ENCODE measurements at regions not wholly inside any gene's neighbourhood (a gene's known extent, or its start where the extent isn't known, plus 50 kb on each side); places are given as distances from the start of the nearest gene placed in this dataset.

GRCh38 chr3:28089527-28089897, 151.9 kb upstream of the CMC1 start:
- H3K36me3 ChIP-seq = no peaks in the 10 kb centered on the region
- no peaks in the 10 kb centered on the region for H3K27me3 ChIP-seq
- peaks cover 0 to 28% (median 10%) of the 10 kb centered on the region in 12 donors for H3K9me3 ChIP-seq
- H3K4me1 ChIP-seq = no peaks in the 10 kb centered on the region
- intact Hi-C loops (cut with DNase I) = no loop called here
- 80 to 93% (median 88%) methylated on average over 2 of the region's 2 CpGs for WGBS, 4 donors
- no peak for DNase-seq
- ATAC-seq = no peak
- H3K27ac ChIP-seq = no peak overlapping the region
- H3K4me3 ChIP-seq = no peak overlapping the region
- no peak for TF ChIP-seq POLR2A (IDR thresholded peaks at IDR 0.05)

GRCh38 chr3:28099296-28099695, 142.1 kb upstream of the CMC1 start:
- Histone ChIP-seq H3K9me3 (peaks cover 0 to 30% (median 16%) of the 10 kb centered on the region in 12 donors), H3K36me3 (no peaks in the 10 kb centered on the region), H3K4me3 (no peak overlapping the region), H3K27me3 (no peaks in the 10 kb centered on the region), H3K27ac (no peak overlapping the region), H3K4me1 (no peaks in the 10 kb centered on the region)
- TF ChIP-seq POLR2A (IDR thresholded peaks at IDR 0.05) (no peak), CTCF (IDR thresholded peaks at IDR 0.05) (no peak)
- DNase-seq = no peak
- WGBS, 4 donors = 90 to 91% (median 91%) methylated on average over 2 of the region's 2 CpGs
- ATAC-seq = no peak
- intact Hi-C loops (cut with DNase I) = no loop called here

GRCh38 chr3:28101705-28102104, 139.7 kb upstream of the CMC1 start:
- WGBS, 4 donors = 27 to 66% (median 50%) methylated on average over 1 of the region's 1 CpG
- intact Hi-C loops (cut with DNase I) = no loop called here
- Histone ChIP-seq H3K27me3 (no peaks in the 10 kb centered on the region), H3K9me3 (peaks cover 0 to 27% (median 15%) of the 10 kb centered on the region in 12 donors), H3K27ac (no peak overlapping the region), H3K36me3 (no peaks in the 10 kb centered on the region), H3K4me3 (no peak overlapping the region), H3K4me1 (no peaks in the 10 kb centered on the region)
- DNase-seq = no peak
- TF ChIP-seq CTCF (IDR thresholded peaks at IDR 0.05) = no peak
- TF ChIP-seq POLR2A (IDR thresholded peaks at IDR 0.05) = no peak
- no peak for ATAC-seq

- no peak for ATAC-seq
- 58 to 66% (median 63%) methylated on average over 3 of the region's 3 CpGs for WGBS, 4 donors
Observed at GRCh38 chr3:28103861-28104260, 137.6 kb upstream of the CMC1 start.

More at GRCh38 chr3:28103861-28104260, 137.6 kb upstream of the CMC1 start:
- H3K27ac ChIP-seq = no peak overlapping the region
- no peaks in the 10 kb centered on the region for H3K4me1 ChIP-seq
- TF ChIP-seq CTCF (IDR thresholded peaks at IDR 0.05) = no peak
- TF ChIP-seq POLR2A (IDR thresholded peaks at IDR 0.05) = no peak
- no peaks in the 10 kb centered on the region for H3K36me3 ChIP-seq
- intact Hi-C loops (cut with DNase I) = no loop called here
- no peaks in the 10 kb centered on the region for H3K27me3 ChIP-seq
- DNase-seq = no peak
- peaks cover 0 to 22% (median 15%) of the 10 kb centered on the region in 12 donors for H3K9me3 ChIP-seq
- H3K4me3 ChIP-seq = no peak overlapping the region

Measured in heart left ventricle (tissue), 16 donors.